GM19043 (cell line): ENCODE measurements at regions not wholly inside any gene's neighbourhood (a gene's known extent, or its start where the extent isn't known, plus 50 kb on each side); places are given as distances from the start of the nearest gene placed in this dataset.
"Not testable (repeated sequence)": the region's sequence is repeated elsewhere in the genome, so short reads cannot be mapped to it uniquely, and the experiment has no call there.

Experiments used
- ATAC-seq: cut with Tn5 transposase; IDR thresholded peaks from one replicate; pipeline ENCODE4 v1.9.1; 2021; ENCODE audit warnings: low read depth; ENCODE audit not compliant: unreplicated experiment

DNA sequence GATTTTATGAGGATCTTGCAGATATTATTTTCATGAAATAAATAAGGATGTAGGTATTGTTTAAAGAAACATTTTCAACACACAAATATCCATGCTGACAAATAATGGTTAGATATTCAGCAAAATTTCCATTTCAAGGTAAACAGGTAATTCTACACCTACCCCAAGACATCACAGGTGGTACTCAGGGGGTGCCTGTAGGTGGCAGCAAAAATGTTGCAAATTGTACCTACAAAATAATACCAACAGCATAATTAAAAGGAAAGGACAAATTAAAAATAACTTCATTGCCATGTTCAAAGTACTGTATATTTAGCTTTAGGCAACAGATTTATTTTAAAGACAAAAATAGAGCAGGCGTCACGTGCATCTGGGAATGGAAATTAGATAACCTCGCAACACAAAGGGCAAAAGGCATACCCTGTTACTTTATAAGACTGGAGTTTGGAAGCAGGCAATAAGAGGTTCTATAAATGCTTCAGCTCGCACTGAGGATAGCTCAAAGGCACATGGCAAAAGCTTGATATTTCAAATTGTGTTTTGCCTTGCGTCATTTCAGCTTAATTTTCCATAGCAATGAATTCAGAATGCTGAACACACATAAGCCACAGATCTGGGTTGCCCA, 630.5 kb downstream of the TDRD15 start:
- no peak for ATAC-seq

- no peak for ATAC-seq
Measured at GRCh38 chr2:21757805-21758430, 634.1 kb downstream of the TDRD15 start.

GRCh38 chr2:21759819-21760218, 636.1 kb downstream of the TDRD15 start:
- ATAC-seq, result no peak

GRCh38 chr2:21761361-21761760, 637.6 kb downstream of the TDRD15 start:
- ATAC-seq, result no peak

GRCh38 chr2:21763501-21763900, 639.7 kb downstream of the TDRD15 start:
- ATAC-seq, result no peak

GRCh38 chr2:21770787-21771186, 647.0 kb downstream of the TDRD15 start:
- ATAC-seq, result no peak

DNA sequence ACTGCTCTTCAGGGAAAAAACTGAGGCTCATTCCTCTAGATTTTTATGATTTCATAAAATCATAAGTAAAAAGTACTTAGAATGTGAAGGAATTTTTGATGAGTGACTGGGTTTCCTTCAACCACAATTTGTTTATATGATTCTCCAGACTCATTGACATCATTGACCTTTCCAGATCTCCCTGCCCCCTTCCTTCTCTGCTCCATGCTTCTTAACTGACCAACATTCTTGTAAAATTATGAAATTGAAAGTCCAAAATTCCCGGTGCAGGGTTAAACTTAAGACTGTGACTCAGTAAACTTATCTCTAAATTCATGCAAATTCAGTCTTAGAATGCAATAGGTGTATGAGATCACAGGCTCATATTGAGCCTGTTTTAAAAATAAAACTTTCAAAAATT, 648.9 kb downstream of the TDRD15 start:
- ATAC-seq, result no peak

GRCh38 chr2:21773168-21773567, 649.4 kb downstream of the TDRD15 start:
- ATAC-seq, result no peak

DNA sequence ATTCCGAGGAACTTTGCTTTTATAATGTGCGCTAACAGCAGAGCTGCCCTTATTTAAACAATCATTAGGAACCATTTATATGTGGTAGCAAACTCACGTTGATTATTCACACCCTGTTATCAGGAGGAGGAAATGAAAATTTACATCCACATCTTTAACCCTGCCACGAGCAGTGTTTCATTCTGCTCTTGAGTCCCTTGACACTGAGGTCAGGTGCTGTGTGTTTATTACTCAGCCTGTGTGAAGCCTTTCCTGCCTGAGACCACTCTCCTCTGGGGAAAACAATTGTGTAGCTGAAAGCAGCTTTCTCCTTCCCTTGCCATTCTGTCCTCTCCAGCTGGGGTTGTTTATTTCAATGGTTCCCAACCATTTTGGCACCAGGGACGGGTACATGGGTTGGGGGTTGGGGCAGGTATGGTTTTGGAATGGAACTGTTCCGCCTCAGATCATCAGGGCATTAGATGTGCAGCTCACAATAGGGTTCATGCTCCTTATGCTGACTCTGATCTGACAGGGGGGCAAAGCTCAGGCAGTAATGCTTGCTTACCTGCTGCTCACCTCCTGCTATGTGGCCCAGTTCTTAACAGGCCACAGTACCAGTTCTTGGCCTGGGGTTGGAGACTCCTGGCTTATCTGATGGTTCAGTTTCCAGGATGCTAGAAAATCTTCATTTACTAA, 651.1 kb downstream of the TDRD15 start:
- ATAC-seq, result no peak

DNA sequence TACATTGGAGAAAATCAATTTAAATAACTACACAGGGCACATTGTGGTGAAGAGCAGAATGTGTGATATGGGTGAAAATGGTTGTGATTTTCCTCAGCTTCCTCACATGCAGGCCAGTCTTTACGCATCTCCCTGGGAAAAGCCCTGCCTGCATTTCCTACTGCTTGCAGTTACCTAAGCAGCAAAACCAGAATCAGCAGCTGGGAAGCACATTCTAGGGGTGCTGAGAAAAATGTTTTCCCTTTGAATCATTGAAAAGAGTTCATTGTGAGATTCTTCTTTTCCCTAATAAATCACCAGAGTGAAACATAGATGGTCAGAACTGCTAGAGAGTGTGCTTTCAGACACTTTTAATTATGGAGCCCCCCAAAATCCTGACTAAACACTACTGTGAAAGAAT, 656.0 kb downstream of the TDRD15 start:
- ATAC-seq, result no peak

DNA sequence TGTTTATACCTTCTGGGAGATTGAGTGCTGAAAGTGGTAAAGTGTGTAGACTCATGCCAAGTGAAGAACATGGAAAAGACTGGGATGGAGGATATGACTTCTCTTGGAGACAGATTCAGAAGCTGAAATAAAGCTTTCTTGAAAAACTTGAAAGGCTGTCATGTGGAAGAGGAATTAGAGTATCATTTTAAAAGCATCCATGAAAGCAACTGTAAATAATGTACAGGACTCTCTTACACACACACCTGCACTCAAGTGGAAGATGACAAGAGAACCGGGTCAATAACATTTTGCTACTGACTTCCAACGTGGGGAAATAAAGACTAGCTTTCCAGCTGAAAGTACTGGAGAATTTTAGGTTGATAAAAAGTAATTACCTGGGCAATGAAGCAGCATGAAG, 658.2 kb downstream of the TDRD15 start:
- ATAC-seq, result no peak

GRCh38 chr2:21782866-21783265, 659.1 kb downstream of the TDRD15 start:
- no peak for ATAC-seq

DNA sequence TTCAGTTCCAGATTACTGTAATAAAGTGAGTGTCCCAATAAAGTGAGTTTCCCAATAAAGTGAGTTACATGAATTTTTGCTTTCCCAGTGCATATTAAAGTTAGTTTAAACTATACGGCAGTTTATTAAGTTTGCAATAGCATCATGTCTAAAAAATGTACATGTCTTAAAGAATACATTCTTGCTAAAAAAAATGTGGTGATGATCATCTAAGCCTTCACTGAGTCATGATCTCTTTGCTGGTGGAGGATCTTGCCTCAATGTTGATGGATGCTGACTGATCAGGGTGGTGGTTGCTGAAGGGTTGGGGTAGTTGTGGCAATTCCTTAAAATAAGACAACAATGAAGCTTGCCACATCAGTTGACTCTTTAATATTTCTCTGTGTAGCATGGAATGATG, 664.2 kb downstream of the TDRD15 start:
- no peak for ATAC-seq

DNA sequence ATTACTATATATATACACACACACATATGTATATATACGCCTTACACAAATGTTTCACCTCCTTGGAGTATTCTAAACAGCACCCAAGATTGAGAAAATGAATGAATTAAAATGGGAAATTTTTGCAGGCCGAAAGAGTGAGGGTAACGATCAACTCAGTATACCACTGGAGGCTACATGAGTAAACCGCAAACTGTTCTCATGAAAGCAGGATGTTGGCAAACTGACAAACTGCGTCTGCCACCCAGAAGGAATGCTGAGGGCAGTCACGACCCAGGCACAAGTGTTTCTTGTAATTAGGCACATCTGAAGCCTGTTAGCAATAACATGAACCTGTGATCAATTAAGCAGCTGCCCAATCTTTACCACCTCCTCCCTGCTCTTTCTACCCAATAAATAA, 666.5 kb downstream of the TDRD15 start:
- not testable (repeated sequence) for ATAC-seq

DNA sequence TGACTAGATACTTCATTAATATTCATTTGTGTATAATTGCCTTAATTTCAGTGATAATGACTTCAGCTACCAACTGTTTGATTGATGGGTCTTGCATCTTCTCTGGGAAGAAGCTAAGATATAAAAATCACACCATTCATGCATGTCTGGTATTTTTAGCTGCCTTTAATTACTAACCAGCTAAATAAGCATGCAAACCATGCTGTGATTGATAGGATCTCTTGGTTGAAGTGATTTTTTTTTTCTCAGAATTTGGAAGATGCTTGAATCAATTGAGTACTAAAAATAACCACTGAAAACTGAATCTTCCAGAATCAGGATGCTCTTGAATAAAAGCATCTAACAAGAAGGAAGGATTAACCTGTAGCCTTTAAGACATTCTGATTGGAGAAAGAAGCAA, 668.8 kb downstream of the TDRD15 start:
- no peak for ATAC-seq

DNA sequence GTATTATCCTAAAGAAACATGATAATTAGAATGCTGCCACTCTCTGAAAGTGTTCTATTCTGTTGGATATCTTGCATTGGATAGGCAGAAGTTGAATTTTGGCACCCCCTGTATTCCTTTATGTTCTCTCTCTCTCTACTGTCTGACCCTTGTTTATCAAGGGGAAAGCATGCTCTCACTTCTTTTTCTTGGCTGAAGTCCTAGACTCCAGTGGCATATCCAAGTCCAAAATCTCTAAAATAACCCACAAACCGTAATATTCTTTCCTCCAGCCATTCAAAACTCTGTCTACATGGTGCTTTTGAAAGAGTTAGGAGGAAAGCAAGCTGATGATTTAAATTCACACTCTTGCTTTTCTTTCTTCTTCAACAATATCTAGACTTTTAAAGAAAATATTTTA, 669.7 kb downstream of the TDRD15 start:
- no peak for ATAC-seq

DNA sequence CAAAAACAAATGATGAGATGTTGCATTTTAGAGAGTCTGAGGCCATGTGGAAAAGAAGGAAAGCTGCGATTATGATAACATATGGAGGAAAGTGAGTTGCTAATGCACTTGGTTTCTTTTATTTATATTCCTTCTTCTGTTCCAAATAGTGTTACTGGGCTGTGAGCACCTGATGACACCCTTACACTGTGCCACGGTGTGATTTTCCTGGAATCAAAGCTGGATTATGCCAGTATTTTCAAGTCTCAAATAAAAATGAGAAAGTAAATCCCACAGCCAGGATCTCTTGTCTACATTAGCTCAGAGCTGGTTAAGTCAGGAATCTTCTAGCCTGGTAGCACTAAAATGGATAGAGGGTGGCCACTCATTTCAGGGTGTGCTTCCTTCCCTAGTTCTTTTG, 670.8 kb downstream of the TDRD15 start:
- ATAC-seq, result no peak

DNA sequence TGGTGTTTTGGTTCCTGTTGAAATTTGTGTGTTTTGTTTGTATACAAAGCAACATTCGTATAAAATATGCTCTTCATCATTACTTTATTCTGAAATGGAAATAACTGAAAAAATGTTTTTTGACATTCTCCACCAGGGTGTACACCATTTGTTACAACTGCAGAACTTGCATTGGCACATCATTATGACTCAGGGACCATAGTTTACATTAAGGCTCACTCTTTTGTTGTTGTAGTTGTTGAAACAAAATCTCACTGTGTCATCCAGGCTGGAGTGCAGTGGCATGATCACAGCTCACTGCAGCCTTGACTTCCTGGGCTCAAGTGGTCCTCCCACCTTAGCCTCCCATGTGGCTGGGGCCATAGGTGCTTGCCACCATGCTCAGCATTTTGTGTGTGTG, 676.6 kb downstream of the TDRD15 start:
- no peak for ATAC-seq

- no peak for ATAC-seq
Measured at GRCh38 chr2:21803550-21803949, 679.8 kb downstream of the TDRD15 start.

DNA sequence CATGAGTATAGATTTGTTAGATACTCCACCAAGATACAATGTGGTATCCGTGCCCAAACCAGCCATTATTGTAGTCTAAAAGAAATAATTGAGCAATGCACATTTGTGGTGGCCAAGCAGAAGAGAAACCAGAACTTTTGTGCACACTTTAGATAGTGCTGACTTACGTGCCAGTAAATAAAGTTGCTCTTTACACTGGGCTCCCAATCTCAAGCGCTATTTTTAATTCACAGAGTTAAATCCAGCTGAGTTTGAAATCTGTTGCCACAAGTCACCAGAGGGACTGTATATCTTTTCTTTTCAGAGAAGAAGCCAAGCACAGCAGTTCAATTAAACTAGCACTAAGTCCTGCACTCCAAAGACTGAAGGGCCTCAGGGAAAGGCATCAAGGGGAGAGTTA, 680.4 kb downstream of the TDRD15 start:
- no peak for ATAC-seq

DNA sequence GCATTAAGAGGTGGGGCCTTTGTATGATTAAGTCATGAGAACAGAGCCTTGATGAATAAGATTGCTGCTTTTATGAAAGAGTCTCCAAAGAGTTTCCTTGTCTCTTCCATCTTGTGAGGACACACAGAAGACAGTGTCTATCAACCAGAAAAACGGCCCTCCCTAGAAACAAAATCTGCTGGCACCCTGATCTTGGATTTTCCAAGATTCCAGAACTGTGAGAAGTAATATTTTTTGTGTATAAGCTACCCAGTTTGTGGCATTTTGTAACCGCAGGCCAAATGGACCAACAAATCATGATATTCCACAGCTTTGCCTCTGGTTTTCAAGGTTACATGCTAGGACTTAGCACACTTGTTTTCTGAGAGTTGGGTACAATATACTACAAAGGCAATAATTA, 687.8 kb downstream of the TDRD15 start:
- no peak for ATAC-seq

- ATAC-seq, result no peak
Measured at GRCh38 chr2:21812766-21813165, 689.0 kb downstream of the TDRD15 start.
